RWPE2 (cell line): ENCODE measurements at regions not wholly inside any gene's neighbourhood (a gene's known extent, or its start where the extent isn't known, plus 50 kb on each side); places are given as distances from the start of the nearest gene placed in this dataset.

Experiments used
- ATAC-seq: fragments of 200-7000 bp; cut with Tn5 transposase; 3 replicates; pipeline ENCODE4 v1.9.1; 2021; ENCODE audit warnings: low read depth
- DNase-seq: peaks from one replicate; pipeline ENCODE4 v3.0.0-alpha.2; 2020; ENCODE audit warnings: low spot score
- H3K27ac ChIP-seq: fragments of 450-650 bp; 2 replicates; pipeline ENCODE4 v1.5.1; 2017; ENCODE audit warnings: mild to moderate bottlenecking; ENCODE audit not compliant: poor library complexity, severe bottlenecking
- H3K27me3 ChIP-seq: fragments of 250-450 bp; sonication (Bioruptor Pico); 2 replicates; pipeline ENCODE4 v1.5.1; 2021; ENCODE audit warnings: mild to moderate bottlenecking, moderate library complexity; ENCODE audit not compliant: insufficient read depth, poor library complexity, severe bottlenecking
- H3K36me3 ChIP-seq: fragments of 250-450 bp; sonication (Bioruptor Pico); 2 replicates; pipeline ENCODE4 v1.5.1; 2020; ENCODE audit warnings: low read depth, mild to moderate bottlenecking, moderate library complexity
- H3K4me1 ChIP-seq: fragments of 250-450 bp; sonication (Bioruptor Pico); 2 replicates; pipeline ENCODE4 v1.5.1; 2021; ENCODE audit warnings: mild to moderate bottlenecking, moderate library complexity; ENCODE audit not compliant: insufficient read depth, poor library complexity, severe bottlenecking
- H3K4me3 ChIP-seq: fragments of 250-450 bp; sonication (Bioruptor Pico); 2 replicates; pipeline ENCODE4 v1.5.1; 2021; ENCODE audit warnings: mild to moderate bottlenecking, moderate library complexity; ENCODE audit not compliant: severe bottlenecking
- H3K9me3 ChIP-seq: fragments of 250-450 bp; sonication (Bioruptor Pico); 2 replicates; pipeline ENCODE4 v1.5.1; 2021; ENCODE audit warnings: mild to moderate bottlenecking, moderate library complexity; ENCODE audit not compliant: severe bottlenecking
- TF ChIP-seq, protein P1 (sequence below): fragments of 450-650 bp; IDR thresholded peaks from one replicate; pipeline ENCODE4 v1.5.1; 2017; ENCODE audit warnings: mild to moderate bottlenecking, moderate library complexity; ENCODE audit not compliant: poor library complexity, severe bottlenecking

DNA sequence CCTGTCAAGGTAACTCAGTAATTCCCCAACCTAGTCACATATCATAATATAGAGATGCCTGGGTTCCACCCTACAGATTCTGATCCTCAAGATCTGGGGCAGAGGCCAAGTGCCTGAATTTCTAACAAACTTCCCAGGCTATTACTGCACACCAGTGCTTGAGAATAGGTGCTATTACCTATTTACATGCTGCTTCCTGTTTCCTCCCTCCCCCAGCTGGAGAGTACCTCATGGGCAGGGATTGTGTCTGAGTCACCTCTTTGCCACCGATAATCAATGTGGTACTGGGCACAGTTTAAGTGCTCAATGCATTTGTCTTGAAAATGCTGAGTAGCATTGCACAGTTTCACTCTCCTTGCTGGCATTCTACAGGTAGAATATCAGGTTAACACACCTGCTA, 582.2 kb upstream of the CADM1 start:
- no peak for ATAC-seq
- Histone ChIP-seq H3K9me3 (no peaks in the 10 kb centered on the region), H3K27me3 (no peaks in the 10 kb centered on the region), H3K4me3 (no peak overlapping the region), H3K27ac (no peak overlapping the region), H3K36me3 (no peaks in the 10 kb centered on the region), H3K4me1 (no peaks in the 10 kb centered on the region)
- TF ChIP-seq, protein P1, sequence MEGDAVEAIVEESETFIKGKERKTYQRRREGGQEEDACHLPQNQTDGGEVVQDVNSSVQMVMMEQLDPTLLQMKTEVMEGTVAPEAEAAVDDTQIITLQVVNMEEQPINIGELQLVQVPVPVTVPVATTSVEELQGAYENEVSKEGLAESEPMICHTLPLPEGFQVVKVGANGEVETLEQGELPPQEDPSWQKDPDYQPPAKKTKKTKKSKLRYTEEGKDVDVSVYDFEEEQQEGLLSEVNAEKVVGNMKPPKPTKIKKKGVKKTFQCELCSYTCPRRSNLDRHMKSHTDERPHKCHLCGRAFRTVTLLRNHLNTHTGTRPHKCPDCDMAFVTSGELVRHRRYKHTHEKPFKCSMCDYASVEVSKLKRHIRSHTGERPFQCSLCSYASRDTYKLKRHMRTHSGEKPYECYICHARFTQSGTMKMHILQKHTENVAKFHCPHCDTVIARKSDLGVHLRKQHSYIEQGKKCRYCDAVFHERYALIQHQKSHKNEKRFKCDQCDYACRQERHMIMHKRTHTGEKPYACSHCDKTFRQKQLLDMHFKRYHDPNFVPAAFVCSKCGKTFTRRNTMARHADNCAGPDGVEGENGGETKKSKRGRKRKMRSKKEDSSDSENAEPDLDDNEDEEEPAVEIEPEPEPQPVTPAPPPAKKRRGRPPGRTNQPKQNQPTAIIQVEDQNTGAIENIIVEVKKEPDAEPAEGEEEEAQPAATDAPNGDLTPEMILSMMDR = no peak
- no peak for DNase-seq

DNA sequence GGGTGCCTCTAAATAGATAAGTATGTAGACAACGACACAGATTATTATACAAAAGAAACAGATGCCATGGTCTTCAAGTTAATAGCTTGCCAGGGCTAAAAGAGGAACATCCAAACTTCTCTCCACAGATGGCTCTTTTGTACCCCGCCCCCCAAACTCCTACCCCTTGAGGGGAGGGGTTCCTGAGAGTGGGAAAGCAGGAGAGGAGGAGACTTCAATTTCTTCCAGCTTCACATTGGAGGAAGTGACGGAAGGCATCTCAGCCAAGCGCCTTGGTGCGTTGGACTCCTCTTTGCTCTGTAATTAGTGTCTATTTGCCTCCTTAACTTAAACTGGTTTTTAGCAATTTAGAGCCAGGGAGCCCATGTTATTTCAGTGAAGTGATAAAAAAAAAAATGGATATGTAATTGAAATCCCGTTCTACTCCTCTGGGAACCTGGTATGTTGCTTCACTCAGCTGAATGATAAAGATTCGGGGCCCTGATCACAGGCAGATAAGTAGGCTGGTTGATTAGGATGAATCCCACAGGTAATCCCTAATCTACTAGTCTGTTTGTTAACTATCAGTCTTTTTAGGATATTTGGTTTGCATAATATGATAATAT, 580.9 kb upstream of the CADM1 start:
- H3K36me3 ChIP-seq = no peaks in the 10 kb centered on the region
- H3K4me3 ChIP-seq = no peak overlapping the region
- TF ChIP-seq, protein P1 = no peak
- no peaks in the 10 kb centered on the region for H3K27me3 ChIP-seq
- ATAC-seq (no peak), DNase-seq (no peak)
- no peaks in the 10 kb centered on the region for H3K4me1 ChIP-seq
- no peaks in the 10 kb centered on the region for H3K9me3 ChIP-seq
- H3K27ac ChIP-seq = no peak overlapping the region

DNA sequence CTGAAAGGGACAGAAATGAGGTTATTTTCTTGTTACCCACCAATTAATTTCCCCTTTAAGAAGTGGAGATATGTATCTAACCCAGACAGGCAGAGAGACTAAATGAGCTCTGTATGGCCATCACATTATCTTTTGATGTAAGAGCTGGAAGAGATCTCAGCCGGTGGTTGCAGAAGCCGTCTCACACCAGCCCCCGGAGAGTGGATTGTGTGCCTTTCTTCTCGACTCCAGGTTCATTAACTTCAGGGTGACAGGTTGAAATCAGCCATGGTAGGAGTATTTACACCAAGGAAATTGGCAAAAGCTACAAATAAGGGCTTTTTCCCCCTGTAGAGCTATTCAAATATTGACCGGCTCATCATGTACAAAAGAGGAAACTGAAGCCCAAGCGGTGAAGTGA, 580.3 kb upstream of the CADM1 start:
- Histone ChIP-seq H3K4me1 (no peaks in the 10 kb centered on the region), H3K9me3 (no peaks in the 10 kb centered on the region), H3K27me3 (no peaks in the 10 kb centered on the region), H3K36me3 (no peaks in the 10 kb centered on the region), H3K4me3 (no peak overlapping the region), H3K27ac (no peak overlapping the region)
- ATAC-seq (no peak), DNase-seq (no peak)
- TF ChIP-seq, protein P1 = no peak

DNA sequence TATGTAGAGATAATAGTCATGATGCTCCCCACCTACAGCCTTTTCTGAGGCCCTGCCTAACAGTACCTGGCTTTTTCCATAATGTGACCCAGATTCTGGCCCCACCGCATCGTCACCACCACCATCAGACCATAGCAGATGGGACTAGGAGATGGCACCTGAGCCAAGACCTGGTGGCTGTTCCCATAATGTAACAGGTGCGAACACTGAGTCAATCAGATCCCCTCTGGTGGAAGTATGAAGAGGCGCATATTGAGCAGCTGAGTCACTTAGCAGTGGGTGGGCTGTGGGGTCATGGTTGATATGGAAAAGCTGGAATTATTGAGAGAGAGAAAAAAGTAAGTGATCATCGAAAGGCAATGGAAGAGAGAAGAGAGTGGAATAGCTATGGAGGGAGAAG, 578.0 kb upstream of the CADM1 start:
- Histone ChIP-seq H3K27ac (no peak overlapping the region), H3K36me3 (no peaks in the 10 kb centered on the region), H3K4me1 (no peaks in the 10 kb centered on the region), H3K4me3 (no peak overlapping the region), H3K9me3 (no peaks in the 10 kb centered on the region), H3K27me3 (no peaks in the 10 kb centered on the region)
- DNase-seq = no peak
- TF ChIP-seq, protein P1 = no peak
- ATAC-seq = no peak

DNA sequence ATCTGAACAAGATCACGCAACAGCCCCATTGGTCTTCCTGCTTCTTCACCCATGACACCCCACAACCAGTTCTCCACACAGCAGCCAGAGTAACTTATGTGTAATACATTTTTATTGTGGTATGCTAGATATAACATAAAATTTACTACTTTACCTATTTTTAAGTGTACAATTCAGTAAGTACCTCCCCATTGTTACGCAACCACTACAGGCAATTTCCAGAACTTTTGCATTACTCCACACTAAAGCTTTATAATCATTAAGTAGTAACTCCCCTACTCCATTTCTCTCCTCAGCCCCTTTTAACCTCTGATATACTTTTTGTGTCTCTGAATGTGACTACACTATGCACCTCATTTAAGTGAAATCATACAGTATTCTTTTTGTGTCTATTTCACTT, 575.4 kb upstream of the CADM1 start:
- H3K4me1 ChIP-seq = no peaks in the 10 kb centered on the region
- no peaks in the 10 kb centered on the region for H3K9me3 ChIP-seq
- no peak for ATAC-seq
- TF ChIP-seq, protein P1 = no peak
- no peak overlapping the region for H3K27ac ChIP-seq
- no peak for DNase-seq
- no peaks in the 10 kb centered on the region for H3K27me3 ChIP-seq
- no peaks in the 10 kb centered on the region for H3K36me3 ChIP-seq
- no peak overlapping the region for H3K4me3 ChIP-seq
